ENCODE measurements at regions not wholly inside any gene's neighbourhood (a gene's known extent, or its start where the extent isn't known, plus 50 kb on each side); places are given as distances from the start of the nearest gene placed in this dataset.

DNA sequence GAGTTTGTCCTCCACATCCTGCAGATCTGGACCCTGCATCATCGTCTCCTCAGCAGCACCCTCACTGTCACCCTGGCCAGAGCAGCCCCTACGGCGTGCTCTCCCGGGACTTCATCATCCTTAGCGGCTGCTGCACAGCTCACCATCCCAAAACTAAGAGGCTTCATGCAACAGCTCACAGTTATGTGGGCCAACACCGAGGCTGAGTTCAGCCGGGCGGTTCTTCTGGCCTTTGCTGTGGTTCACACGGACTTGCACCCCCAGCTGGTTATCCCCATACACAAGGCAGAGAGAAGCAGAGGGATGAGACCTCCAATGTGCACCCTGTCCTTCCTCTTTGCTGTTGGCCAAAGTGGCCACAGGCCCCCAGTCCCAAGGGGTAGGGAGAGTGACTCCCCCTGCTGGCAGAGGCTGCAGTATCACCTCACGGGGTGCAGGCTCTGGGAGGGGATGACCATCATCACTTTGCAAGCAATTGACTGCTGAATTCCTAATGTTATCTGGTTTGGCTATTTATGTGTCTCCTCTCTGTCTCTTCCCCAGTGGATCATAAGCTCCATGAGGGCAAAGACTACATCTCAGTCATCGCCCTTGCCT is 276.8 kb downstream of the BRD1 start:
- TF ChIP-seq, protein P1, sequence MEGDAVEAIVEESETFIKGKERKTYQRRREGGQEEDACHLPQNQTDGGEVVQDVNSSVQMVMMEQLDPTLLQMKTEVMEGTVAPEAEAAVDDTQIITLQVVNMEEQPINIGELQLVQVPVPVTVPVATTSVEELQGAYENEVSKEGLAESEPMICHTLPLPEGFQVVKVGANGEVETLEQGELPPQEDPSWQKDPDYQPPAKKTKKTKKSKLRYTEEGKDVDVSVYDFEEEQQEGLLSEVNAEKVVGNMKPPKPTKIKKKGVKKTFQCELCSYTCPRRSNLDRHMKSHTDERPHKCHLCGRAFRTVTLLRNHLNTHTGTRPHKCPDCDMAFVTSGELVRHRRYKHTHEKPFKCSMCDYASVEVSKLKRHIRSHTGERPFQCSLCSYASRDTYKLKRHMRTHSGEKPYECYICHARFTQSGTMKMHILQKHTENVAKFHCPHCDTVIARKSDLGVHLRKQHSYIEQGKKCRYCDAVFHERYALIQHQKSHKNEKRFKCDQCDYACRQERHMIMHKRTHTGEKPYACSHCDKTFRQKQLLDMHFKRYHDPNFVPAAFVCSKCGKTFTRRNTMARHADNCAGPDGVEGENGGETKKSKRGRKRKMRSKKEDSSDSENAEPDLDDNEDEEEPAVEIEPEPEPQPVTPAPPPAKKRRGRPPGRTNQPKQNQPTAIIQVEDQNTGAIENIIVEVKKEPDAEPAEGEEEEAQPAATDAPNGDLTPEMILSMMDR (IDR thresholded peaks at IDR 0.05 in 8 of 11, conservative IDR thresholded peaks at IDR 0.05 in 3 of 11) = no peak
- no peak for TF ChIP-seq POLR2AphosphoS5 (IDR thresholded peaks at IDR 0.05)

All from spleen (tissue), 7 donors.